ENCODE measurements at regions not wholly inside any gene's neighbourhood (a gene's known extent, or its start where the extent isn't known, plus 50 kb on each side); places are given as distances from the start of the nearest gene placed in this dataset.
"Not testable (repeated sequence)": the region's sequence is repeated elsewhere in the genome, so short reads cannot be mapped to it uniquely, and the experiment has no call there.

DNA sequence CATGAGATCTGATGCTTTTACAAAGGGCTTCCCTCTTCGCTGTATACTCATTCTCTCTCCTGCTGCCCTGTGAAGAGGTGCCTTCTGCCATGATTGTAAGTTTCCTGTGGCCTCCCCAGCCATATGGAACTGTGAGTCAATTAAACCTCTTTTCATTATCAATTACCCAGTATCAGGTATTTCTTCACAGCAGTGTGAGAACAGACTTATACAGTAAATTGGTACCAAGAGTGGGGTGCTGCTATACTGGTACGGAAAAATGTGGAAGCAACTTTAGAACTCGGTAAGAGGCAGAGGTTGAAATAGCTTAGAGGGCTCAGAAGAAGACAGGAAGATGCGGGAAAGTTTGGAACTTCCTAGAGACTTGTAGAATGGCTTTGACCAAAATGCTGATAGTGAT lies 58.7 kb upstream of the ENPP6 start:
- TF ChIP-seq, protein P1, sequence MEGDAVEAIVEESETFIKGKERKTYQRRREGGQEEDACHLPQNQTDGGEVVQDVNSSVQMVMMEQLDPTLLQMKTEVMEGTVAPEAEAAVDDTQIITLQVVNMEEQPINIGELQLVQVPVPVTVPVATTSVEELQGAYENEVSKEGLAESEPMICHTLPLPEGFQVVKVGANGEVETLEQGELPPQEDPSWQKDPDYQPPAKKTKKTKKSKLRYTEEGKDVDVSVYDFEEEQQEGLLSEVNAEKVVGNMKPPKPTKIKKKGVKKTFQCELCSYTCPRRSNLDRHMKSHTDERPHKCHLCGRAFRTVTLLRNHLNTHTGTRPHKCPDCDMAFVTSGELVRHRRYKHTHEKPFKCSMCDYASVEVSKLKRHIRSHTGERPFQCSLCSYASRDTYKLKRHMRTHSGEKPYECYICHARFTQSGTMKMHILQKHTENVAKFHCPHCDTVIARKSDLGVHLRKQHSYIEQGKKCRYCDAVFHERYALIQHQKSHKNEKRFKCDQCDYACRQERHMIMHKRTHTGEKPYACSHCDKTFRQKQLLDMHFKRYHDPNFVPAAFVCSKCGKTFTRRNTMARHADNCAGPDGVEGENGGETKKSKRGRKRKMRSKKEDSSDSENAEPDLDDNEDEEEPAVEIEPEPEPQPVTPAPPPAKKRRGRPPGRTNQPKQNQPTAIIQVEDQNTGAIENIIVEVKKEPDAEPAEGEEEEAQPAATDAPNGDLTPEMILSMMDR (IDR thresholded peaks at IDR 0.05; ENCODE audit: low read depth, low read length, poor library complexity, severe bottlenecking) = not testable (repeated sequence)
- not testable (repeated sequence) for TF ChIP-seq EZH2phosphoT487 (IDR thresholded peaks at IDR 0.05; ENCODE audit: borderline replicate concordance, low read length)
